Activated naive CD8-positive, alpha-beta T cell treated with anti-CD3 and anti-CD28 coated beads, Interleukin-2, amount 50 U/mL, for 24 hours (primary cell): ENCODE measurements at regions not wholly inside any gene's neighbourhood (a gene's known extent, or its start where the extent isn't known, plus 50 kb on each side); places are given as distances from the start of the nearest gene placed in this dataset.

Experiments
- ATAC-seq: fragments of 150-1000 bp; cut with Tn5 transposase; one replicate; pipeline ENCODE4 v1.10.0; 2021
- DNase-seq: peaks from one replicate; pipeline ENCODE4 v3.0.0; 2021
- H3K27ac Mint-ChIP-seq: one replicate; pipeline ENCODE4 v1.8.0; 2021; ENCODE audit warnings: mild to moderate bottlenecking, mixed read lengths
- H3K27me3 Mint-ChIP-seq: one replicate; pipeline ENCODE4 v1.8.0; 2021; ENCODE audit warnings: mixed read lengths
- H3K36me3 Mint-ChIP-seq: one replicate; pipeline ENCODE4 v1.8.0; 2021; ENCODE audit warnings: low read depth, mixed read lengths
- H3K4me1 Mint-ChIP-seq: one replicate; pipeline ENCODE4 v1.8.0; 2021; ENCODE audit warnings: mixed read lengths
- H3K4me3 Mint-ChIP-seq: one replicate; pipeline ENCODE4 v1.8.0; 2021; ENCODE audit warnings: mild to moderate bottlenecking, moderate library complexity, mixed read lengths
- H3K9me3 Mint-ChIP-seq: one replicate; pipeline ENCODE4 v1.8.0; 2021; ENCODE audit warnings: mixed read lengths

GRCh38 chr10:33388382-33388781 is 53.9 kb upstream of the NRP1 start:
- Mint-ChIP-seq H3K4me3 (no peak overlapping the region), H3K27ac (no peak overlapping the region), H3K36me3 (no peaks in the 10 kb centered on the region), H3K27me3 (peaks cover 21% of the 10 kb centered on the region), H3K9me3 (no peaks in the 10 kb centered on the region), H3K4me1 (no peaks in the 10 kb centered on the region)
- DNase-seq (no peak), ATAC-seq (no peak)

- no peaks in the 10 kb centered on the region for H3K9me3 Mint-ChIP-seq
- DNase-seq (no peak), ATAC-seq (no peak)
- H3K4me1 Mint-ChIP-seq = no peaks in the 10 kb centered on the region
- no peaks in the 10 kb centered on the region for H3K36me3 Mint-ChIP-seq
- H3K27ac Mint-ChIP-seq = no peak overlapping the region
- H3K27me3 Mint-ChIP-seq = peaks cover 25% of the 10 kb centered on the region
- H3K4me3 Mint-ChIP-seq = no peak overlapping the region
Measured at GRCh38 chr10:33387720-33388119, 53.3 kb upstream of the NRP1 start.

- ATAC-seq (no peak), DNase-seq (no peak)
- peaks cover 25% of the 10 kb centered on the region for H3K27me3 Mint-ChIP-seq
- no peak overlapping the region for H3K27ac Mint-ChIP-seq
- H3K4me3 Mint-ChIP-seq = no peak overlapping the region
- H3K4me1 Mint-ChIP-seq = no peaks in the 10 kb centered on the region
- H3K9me3 Mint-ChIP-seq = no peaks in the 10 kb centered on the region
- no peaks in the 10 kb centered on the region for H3K36me3 Mint-ChIP-seq
Measured at GRCh38 chr10:33386926-33387325, 52.5 kb upstream of the NRP1 start.

- Mint-ChIP-seq H3K4me3 (no peak overlapping the region), H3K27me3 (peaks cover 22% of the 10 kb centered on the region), H3K27ac (no peak overlapping the region), H3K36me3 (no peaks in the 10 kb centered on the region), H3K4me1 (no peaks in the 10 kb centered on the region), H3K9me3 (no peaks in the 10 kb centered on the region)
- ATAC-seq (no peak), DNase-seq (no peak)
Measured at GRCh38 chr10:33385686-33386085, 51.2 kb upstream of the NRP1 start.

- Mint-ChIP-seq H3K36me3 (no peaks in the 10 kb centered on the region), H3K4me3 (no peak overlapping the region), H3K27ac (no peak overlapping the region), H3K4me1 (no peaks in the 10 kb centered on the region), H3K27me3 (peaks cover 21% of the 10 kb centered on the region), H3K9me3 (no peaks in the 10 kb centered on the region)
- ATAC-seq (no peak), DNase-seq (no peak)
Measured at GRCh38 chr10:33385015-33385414, 50.5 kb upstream of the NRP1 start.
